Erythroblast (primary cell): ENCODE measurements at regions not wholly inside any gene's neighbourhood (a gene's known extent, or its start where the extent isn't known, plus 50 kb on each side); places are given as distances from the start of the nearest gene placed in this dataset.
"Not testable (repeated sequence)": the region's sequence is repeated elsewhere in the genome, so short reads cannot be mapped to it uniquely, and the experiment has no call there.

Source experiments
- DNase-seq, 2 experiments: peaks; one replicate each; lab custom pipeline; 2025; lab: John Stamatoyannopoulos, UW
- GATA1 ChIP-seq: IDR thresholded peaks from 2 replicates; pipeline ENCODE4 v1.6.1; 2011; ENCODE audit warnings: low read depth, mild to moderate bottlenecking, control low read depth, low read length, moderate library complexity
- POLR2A ChIP-seq: IDR thresholded peaks from 2 replicates; pipeline ENCODE4 v1.6.1; 2011; ENCODE audit warnings: mild to moderate bottlenecking, low read length

DNA sequence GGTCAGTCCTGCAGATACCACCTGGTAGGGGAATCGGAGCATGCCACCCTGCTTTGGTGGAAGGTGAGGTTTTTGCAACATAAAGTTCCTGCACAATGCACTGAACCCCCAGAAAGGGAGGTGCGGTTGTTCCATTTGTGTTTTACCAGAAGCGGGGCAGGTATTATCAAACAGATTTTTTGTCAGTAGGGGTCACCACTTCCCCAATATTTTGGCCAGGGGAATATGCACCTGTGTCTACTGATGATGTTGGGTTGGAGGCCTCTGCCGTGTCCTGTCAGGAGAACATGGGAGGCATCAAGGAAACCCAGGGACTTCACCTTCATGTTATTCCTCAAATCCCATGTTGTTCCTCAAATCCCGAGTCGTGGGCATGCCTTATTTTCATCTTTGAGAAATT is 438.7 kb downstream of the NTRK2 start:
- DNase-seq = no peak
- TF ChIP-seq GATA1 = no peak
- no peak for TF ChIP-seq POLR2A

DNA sequence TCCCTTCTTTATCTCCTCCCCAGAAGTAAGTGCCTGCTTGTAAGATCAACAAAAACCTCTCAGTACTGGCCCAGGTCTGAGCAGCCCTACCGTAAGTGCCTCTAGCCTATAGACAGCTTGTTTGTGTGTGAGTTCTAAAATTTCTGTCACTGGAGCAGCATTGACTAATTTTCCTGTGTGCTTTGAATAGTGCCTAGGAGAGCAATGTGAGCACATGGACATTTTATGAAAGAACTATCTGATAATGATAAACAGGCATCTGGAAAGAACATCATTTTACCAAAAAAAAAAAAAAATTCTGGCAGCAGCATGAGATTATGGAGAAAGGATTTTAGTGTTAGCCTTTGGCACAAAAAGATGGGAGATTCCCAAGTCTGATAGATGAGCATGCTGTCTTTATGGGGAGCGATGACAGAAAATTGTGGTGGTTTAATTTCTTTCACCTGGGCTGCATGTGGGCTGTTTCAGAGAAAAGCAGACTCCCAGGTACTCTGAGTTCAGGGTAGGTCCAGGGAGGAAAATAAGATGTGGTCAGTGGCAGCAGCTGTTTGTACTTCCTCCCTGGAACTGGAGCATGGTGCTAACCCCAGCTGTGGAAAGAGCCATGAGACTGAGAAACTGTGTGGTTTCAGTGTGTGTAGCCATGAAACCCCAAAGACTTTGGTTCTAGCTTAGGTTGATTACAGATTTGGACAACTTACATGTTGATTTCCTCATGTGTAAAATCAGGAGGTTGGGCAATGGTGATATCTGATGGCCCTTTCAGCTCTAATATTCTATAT is 419.9 kb downstream of the NTRK2 start:
- DNase-seq = no peak
- TF ChIP-seq POLR2A (no peak), GATA1 (no peak)

DNA sequence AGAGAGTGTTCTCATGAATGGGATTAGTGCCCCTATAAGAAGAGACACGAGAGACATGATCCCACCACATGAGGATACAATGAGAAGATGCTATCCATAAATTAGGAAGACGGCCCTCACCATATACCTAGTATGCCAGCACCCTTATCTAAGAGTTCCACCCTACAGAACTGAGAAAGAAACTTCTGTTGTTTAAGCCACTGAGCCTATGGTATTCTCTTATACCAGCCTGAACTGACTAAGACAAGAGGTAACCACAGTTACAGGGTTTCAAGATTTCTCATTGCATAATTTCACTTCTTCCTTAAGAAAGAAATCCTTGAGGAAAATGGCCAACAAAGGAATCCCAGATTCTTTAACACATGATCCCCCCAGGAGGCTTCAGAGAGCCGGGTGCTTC is 412.4 kb downstream of the NTRK2 start:
- no peak for TF ChIP-seq POLR2A
- no peak for TF ChIP-seq GATA1
- DNase-seq = no peak

DNA sequence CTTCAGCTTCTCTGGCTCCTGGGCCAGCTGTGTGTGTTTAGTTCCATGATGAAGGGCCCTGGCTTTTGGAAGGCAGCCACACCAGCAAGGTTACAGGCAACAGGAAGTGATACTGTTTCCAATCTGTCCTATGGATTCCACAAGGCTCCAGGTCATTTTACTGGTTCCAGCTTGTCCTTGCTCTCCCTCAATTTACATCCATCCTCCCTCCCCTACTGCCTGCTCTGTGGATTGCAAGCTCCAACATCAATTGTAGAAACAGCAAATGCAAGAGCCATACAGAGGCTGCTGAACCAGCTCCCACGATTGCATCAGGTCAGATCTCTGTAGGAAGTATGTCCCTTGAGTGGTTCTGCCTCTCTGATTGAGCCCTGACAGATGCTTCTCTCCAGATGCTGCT is 409.8 kb downstream of the NTRK2 start:
- no peak for DNase-seq

DNA sequence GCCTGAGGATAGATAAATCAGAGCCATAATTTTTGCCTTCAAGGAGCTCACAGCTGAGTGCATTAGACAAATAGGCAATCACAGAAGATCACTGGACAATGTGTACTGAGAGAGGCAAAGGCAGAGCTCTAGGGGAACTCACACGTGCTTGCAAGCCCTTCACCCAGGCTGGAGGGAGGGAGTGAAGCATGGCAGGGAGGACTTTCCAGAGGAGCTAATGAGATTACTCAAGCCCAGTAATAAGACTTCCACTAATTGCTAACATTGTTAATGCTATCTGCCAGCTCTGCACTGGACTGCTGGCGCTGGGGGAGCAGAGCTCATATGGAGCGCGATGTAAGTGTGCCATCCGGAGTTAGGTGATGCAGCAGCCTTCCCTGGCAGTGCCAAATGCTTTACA is 408.4 kb downstream of the NTRK2 start:
- DNase-seq = no peak
- no peak for TF ChIP-seq POLR2A
- TF ChIP-seq GATA1 = no peak

More for the DNA sequence above, 409.8 kb downstream of the NTRK2 start:
- no peak for TF ChIP-seq POLR2A
- no peak for TF ChIP-seq GATA1

DNA sequence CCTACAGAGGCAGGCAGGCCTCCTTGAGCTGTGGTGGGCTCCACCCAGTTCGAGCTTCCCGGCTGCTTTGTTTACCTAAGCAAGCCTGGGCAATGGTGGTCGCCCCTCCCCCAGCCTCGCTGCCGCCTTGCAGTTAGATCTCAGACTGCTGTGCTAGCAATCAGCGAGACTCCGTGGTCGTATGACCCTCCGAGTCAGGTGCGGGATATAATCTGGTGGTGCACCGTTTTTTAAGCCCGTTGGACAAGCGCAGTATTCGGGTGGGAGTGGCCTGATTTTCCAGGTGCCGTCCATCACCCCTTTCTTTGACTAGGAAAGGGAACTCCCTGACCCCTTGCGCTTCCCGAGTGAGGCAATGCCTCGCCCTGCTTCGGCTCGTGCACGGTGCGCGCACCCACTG is 407.6 kb downstream of the NTRK2 start:
- not testable (repeated sequence) for DNase-seq
